Omental fat pad (tissue), 3 donors: ENCODE measurements at regions not wholly inside any gene's neighbourhood (a gene's known extent, or its start where the extent isn't known, plus 50 kb on each side); places are given as distances from the start of the nearest gene placed in this dataset.

ENCODE experiments used
- ATAC-seq: fragments of 150-250 bp; one replicate; pipeline ENCODE4 v1.9.1; 2016; ENCODE audit warnings: mild to moderate bottlenecking, moderate library complexity; ENCODE audit not compliant: low FRiP score
- DNase-seq: peaks from one replicate; pipeline ENCODE4 v3.0.0-alpha.2; 2019; ENCODE audit warnings: low spot score
- CTCF ChIP-seq, 3 donors: fragments of 450-650 bp; IDR thresholded peaks; one replicate each; pipeline ENCODE4 v1.5.1; 2016 to 2017; ENCODE audit warnings: antibody characterized with exemption in 3 of 3, mild to moderate bottlenecking in 3 of 3, moderate library complexity in 2 of 3

- ATAC-seq (no peak), DNase-seq (no peak)
- no peak for TF ChIP-seq CTCF (IDR thresholded peaks at IDR 0.05)
Measured at GRCh38 chr11:26891501-26891900, 102.4 kb upstream of the FIBIN start.

- ATAC-seq = no peak
- no peak for TF ChIP-seq CTCF (IDR thresholded peaks at IDR 0.05)
- DNase-seq = no peak
Measured at GRCh38 chr11:26896719-26897118, 97.2 kb upstream of the FIBIN start.

GRCh38 chr11:26898799-26899198, 95.1 kb upstream of the FIBIN start:
- no peak for TF ChIP-seq CTCF (IDR thresholded peaks at IDR 0.05)
- DNase-seq (no peak), ATAC-seq (no peak)

- DNase-seq (no peak), ATAC-seq (no peak)
- TF ChIP-seq CTCF (IDR thresholded peaks at IDR 0.05) = no peak
Measured at GRCh38 chr11:26901162-26901561, 92.8 kb upstream of the FIBIN start.

- no peak for ATAC-seq
- no peak for TF ChIP-seq CTCF (IDR thresholded peaks at IDR 0.05)
- DNase-seq = no peak
Measured at GRCh38 chr11:26904132-26904531, 89.8 kb upstream of the FIBIN start.

GRCh38 chr11:26904801-26905200, 89.1 kb upstream of the FIBIN start:
- ATAC-seq (no peak), DNase-seq (no peak)
- TF ChIP-seq CTCF (IDR thresholded peaks at IDR 0.05) = no peak

GRCh38 chr11:26905368-26905767, 88.5 kb upstream of the FIBIN start:
- no peak for DNase-seq
- no peak for ATAC-seq
- TF ChIP-seq CTCF (IDR thresholded peaks at IDR 0.05) = no peak
